H1 (cell line): ENCODE measurements at regions not wholly inside any gene's neighbourhood (a gene's known extent, or its start where the extent isn't known, plus 50 kb on each side); places are given as distances from the start of the nearest gene placed in this dataset.

Source experiments
- CTCF ChIA-PET: fragments of 300-600 bp; sonication (Branson Sonifier 250); formaldehyde crosslinking; loops from one replicate; lab custom pipeline; 2021; ENCODE audit not compliant: partially characterized antibody; lab: Charles Lee
- POLR2A ChIA-PET: fragments of 300-600 bp; sonication (Branson Sonifier 250); formaldehyde crosslinking; loops from one replicate; lab custom pipeline; 2021; ENCODE audit warnings: inconsistent platforms; ENCODE audit not compliant: partially characterized antibody; lab: Charles Lee
- DNase-seq, 2 experiments: peaks; one replicate each; pipeline versions ENCODE4 v3.0.0 to v3.0.0-alpha.2; 2010 to 2022; ENCODE audit warnings: low spot score in 2 of 2, low read depth in 1 of 2, mixed read lengths in 1 of 2
- FAIRE-seq: peaks from 2 replicates; lab custom pipeline; 2011; peaks lifted over from hg19 to GRCh38; lab: Jason Lieb, UNC
- H2AFZ ChIP-seq: 2 replicates; pipeline ENCODE4 v1.8.1; 2012; ENCODE audit warnings: low read length, inconsistent platforms
- H2AK5ac ChIP-seq: 2 replicates; pipeline ENCODE4 v1.6.1; 2013; ENCODE audit warnings: low read depth, low read length
- H2BK120ac ChIP-seq: replicated peaks from 2 replicates; pipeline ENCODE3; 2013; ENCODE audit warnings: low read depth, low read length, inconsistent platforms
- H2BK12ac ChIP-seq: 2 replicates; pipeline ENCODE4 v1.6.1; 2013; ENCODE audit warnings: low read depth, low read length
- H2BK15ac ChIP-seq: 2 replicates; pipeline ENCODE4 v1.6.1; 2013; ENCODE audit warnings: low read length
- H2BK20ac ChIP-seq: 2 replicates; pipeline ENCODE4 v1.6.1; 2013; ENCODE audit warnings: low read length
- H2BK5ac ChIP-seq: 2 replicates; pipeline ENCODE4 v1.6.1; 2013; ENCODE audit warnings: low read depth, low read length
- H3K14ac ChIP-seq: 2 replicates; pipeline ENCODE4 v1.6.1; 2013; ENCODE audit warnings: inconsistent platforms; ENCODE audit not compliant: insufficient read length
- H3K18ac ChIP-seq: 2 replicates; pipeline ENCODE4 v1.6.1; 2013; ENCODE audit warnings: low read length; ENCODE audit errors: extremely low read depth
- H3K23ac ChIP-seq: 2 replicates; pipeline ENCODE4 v1.6.1; 2013; ENCODE audit warnings: inconsistent platforms; ENCODE audit not compliant: insufficient read length
- H3K23me2 ChIP-seq: 2 replicates; pipeline ENCODE4 v1.6.1; 2013; ENCODE audit warnings: low read depth, low read length
- H3K27ac ChIP-seq: 2 replicates; pipeline ENCODE4 v1.6.1; 2011; ENCODE audit warnings: low read depth, low read length, inconsistent platforms
- H3K27me3 ChIP-seq, 4 experiments: replicated peaks in 1 of 4; 1 replicate in 1 of 4; 2 replicates in 3 of 4; pipeline versions ENCODE4 v1.6.1 to v1.8.1; 2011 to 2013; ENCODE audit warnings: low read length in 3 of 4, mild to moderate bottlenecking in 3 of 4, inconsistent platforms in 2 of 4, mixed read lengths in 2 of 4, moderate library complexity in 1 of 4; ENCODE audit not compliant: control insufficient read depth in 3 of 4, insufficient read depth in 3 of 4; ENCODE audit errors: extremely low read depth in 1 of 4
- H3K36me3 ChIP-seq, 4 experiments: 2 replicates each; pipeline versions ENCODE4 v1.6.1 to v1.8.1; 2011 to 2013; ENCODE audit warnings: mild to moderate bottlenecking in 4 of 4, low read length in 3 of 4, moderate library complexity in 2 of 4, control low read depth in 1 of 4, inconsistent platforms in 1 of 4; ENCODE audit not compliant: insufficient read depth in 4 of 4, control insufficient read depth in 2 of 4
- H3K4ac ChIP-seq: replicated peaks from 2 replicates; pipeline ENCODE3; 2013; ENCODE audit warnings: low read length, low read depth, mixed read lengths, inconsistent platforms; ENCODE audit not compliant: insufficient read length
- H3K4me1 ChIP-seq, 4 experiments: replicated peaks in 1 of 4; 1 replicate in 1 of 4; 2 replicates in 3 of 4; pipeline versions ENCODE4 v1.6.1 to v1.8.1; 2011 to 2013; ENCODE audit warnings: low read length in 3 of 4, inconsistent platforms in 2 of 4, mixed read lengths in 1 of 4; ENCODE audit not compliant: insufficient read depth in 4 of 4, control insufficient read depth in 3 of 4
- H3K4me2 ChIP-seq, 2 experiments: 2 replicates each; pipeline versions ENCODE4 v1.6.1 to v1.8.1; 2011 to 2013; ENCODE audit warnings: low read depth in 2 of 2, low read length in 2 of 2, control low read depth in 1 of 2, inconsistent platforms in 1 of 2, mild to moderate bottlenecking in 1 of 2; ENCODE audit not compliant: insufficient read depth in 1 of 2
- H3K4me3 ChIP-seq, 4 experiments: fragments of 200-600, 300-600 bp in 1 of 4; sonication (generic), shearing (Covaris generic), sonication (Bioruptor Twin) in 1 of 4; 2 replicates each; pipeline versions ENCODE4 v1.5.1 to v1.8.1; 2011 to 2016; ENCODE audit warnings: low read length in 4 of 4, low read depth in 3 of 4, control low read depth in 2 of 4, inconsistent platforms in 2 of 4, mild to moderate bottlenecking in 2 of 4, mixed read lengths in 1 of 4, moderate library complexity in 1 of 4; ENCODE audit not compliant: insufficient read depth in 2 of 4; ENCODE audit errors: extremely low read depth in 1 of 4
- H3K56ac ChIP-seq: replicated peaks from 2 replicates; pipeline ENCODE3; 2013; ENCODE audit warnings: low read depth, mild to moderate bottlenecking, mixed read lengths, low read length, inconsistent platforms; ENCODE audit not compliant: insufficient read length
- H3K79me1 ChIP-seq: 2 replicates; pipeline ENCODE4 v1.6.1; 2013; ENCODE audit warnings: low read depth, low read length, control low read depth
- H3K79me2 ChIP-seq, 2 experiments: 2 replicates each; pipeline versions ENCODE4 v1.6.1 to v1.8.1; 2012 to 2013; ENCODE audit warnings: low read length in 2 of 2, mild to moderate bottlenecking in 2 of 2, inconsistent platforms in 1 of 2; ENCODE audit not compliant: insufficient read depth in 2 of 2, control insufficient read depth in 1 of 2
- H3K9ac ChIP-seq, 4 experiments: replicated peaks in 1 of 4; 1 replicate in 1 of 4; 2 replicates in 3 of 4; pipeline versions ENCODE4 v1.6.1 to v1.8.1; 2011 to 2013; ENCODE audit warnings: low read depth in 3 of 4, low read length in 3 of 4, control low read depth in 2 of 4, mild to moderate bottlenecking in 2 of 4, moderate library complexity in 2 of 4, inconsistent platforms in 1 of 4; ENCODE audit errors: extremely low read depth in 1 of 4
- H3K9me3 ChIP-seq, 2 experiments: 2 replicates each; pipeline versions ENCODE4 v1.6.1 to v1.8.1; 2012 to 2013; ENCODE audit warnings: mild to moderate bottlenecking in 2 of 2, moderate library complexity in 2 of 2, control low read depth in 1 of 2, inconsistent platforms in 1 of 2, low read depth in 1 of 2, low read length in 1 of 2, mixed read lengths in 1 of 2; ENCODE audit not compliant: insufficient read depth in 2 of 2
- H4K20me1 ChIP-seq, 2 experiments: replicated peaks in 1 of 2; 2 replicates each; pipeline versions ENCODE3 to v1.8.1; 2011 to 2013; ENCODE audit warnings: inconsistent platforms in 2 of 2, low read length in 2 of 2, mild to moderate bottlenecking in 1 of 2; ENCODE audit not compliant: insufficient read depth in 2 of 2, control insufficient read depth in 1 of 2
- H4K5ac ChIP-seq: 2 replicates; pipeline ENCODE4 v1.6.1; 2013; ENCODE audit warnings: low read length, low read depth, mixed read lengths, inconsistent platforms; ENCODE audit not compliant: insufficient read length
- H4K8ac ChIP-seq: 2 replicates; pipeline ENCODE4 v1.8.0; 2013; ENCODE audit warnings: mild to moderate bottlenecking, moderate library complexity, low read length, inconsistent platforms; ENCODE audit not compliant: insufficient read depth; ENCODE audit errors: extremely low read depth
- H4K91ac ChIP-seq: replicated peaks from 2 replicates; pipeline ENCODE3; 2013; ENCODE audit warnings: low read length, mixed read lengths, inconsistent platforms; ENCODE audit not compliant: insufficient read length
- CHD2 ChIP-seq: IDR thresholded peaks from 2 replicates; pipeline ENCODE4 v1.6.1; 2012; ENCODE audit warnings: low read length, improper control_type of control experiment
- CREB1 ChIP-seq: IDR thresholded peaks from 2 replicates; pipeline ENCODE4 v1.6.1; 2012; ENCODE audit warnings: inconsistent platforms
- FOSL1 ChIP-seq: IDR thresholded peaks from 2 replicates; pipeline ENCODE4 v1.6.1; 2011; ENCODE audit warnings: mild to moderate bottlenecking, low read depth, low read length, moderate library complexity; ENCODE audit not compliant: insufficient read depth
- GTF2F1 ChIP-seq: IDR thresholded peaks from 2 replicates; pipeline ENCODE4 v1.6.1; 2012; ENCODE audit warnings: low read depth, low read length, improper control_type of control experiment, borderline replicate concordance
- HDAC2 ChIP-seq, 2 experiments: fragments of 300-600 bp in 1 of 2; sonication (generic) in 1 of 2; IDR thresholded peaks; 2 replicates each; pipeline ENCODE4 v1.6.1; 2011 to 2012; ENCODE audit warnings: low read depth in 2 of 2, low read length in 2 of 2, mild to moderate bottlenecking in 2 of 2, moderate library complexity in 2 of 2, borderline replicate concordance in 1 of 2, inconsistent platforms in 1 of 2
- NRF1 ChIP-seq: IDR thresholded peaks from 2 replicates; pipeline ENCODE4 v1.6.1; 2011; ENCODE audit warnings: mild to moderate bottlenecking, low read depth, low read length, improper control_type of control experiment
- PHF8 ChIP-seq: fragments of 200-600 bp; sonication (generic); conservative IDR thresholded peaks from 2 replicates; pipeline ENCODE4 v1.7.1; 2012; ENCODE audit warnings: low read depth, mild to moderate bottlenecking, inconsistent platforms, low read length, moderate library complexity
- POLR2A ChIP-seq, 2 experiments: IDR thresholded peaks; 1 replicate in 1 of 2; 2 replicates in 1 of 2; pipeline ENCODE4 v1.6.1; 2011; ENCODE audit warnings: low read depth in 2 of 2, low read length in 2 of 2, mild to moderate bottlenecking in 2 of 2; ENCODE audit errors: control extremely low read depth in 1 of 2
- POLR2AphosphoS5 ChIP-seq: IDR thresholded peaks from 2 replicates; pipeline ENCODE4 v1.6.1; 2011; ENCODE audit warnings: low read depth, low read length
- RBBP5 ChIP-seq: IDR thresholded peaks from 2 replicates; pipeline ENCODE4 v1.7.1; 2012; ENCODE audit warnings: low read depth, mild to moderate bottlenecking, inconsistent platforms, low read length, moderate library complexity, borderline replicate concordance
- RNF2 ChIP-seq: fragments of 200-900, 300-1000 bp; sonication (generic); IDR thresholded peaks from 2 replicates; pipeline ENCODE4 v1.7.1; 2016; ENCODE audit warnings: borderline replicate concordance, low read depth, mild to moderate bottlenecking, antibody characterized with exemption, low read length; ENCODE audit not compliant: poor library complexity, severe bottlenecking; ENCODE audit errors: missing control alignments
- SP4 ChIP-seq: IDR thresholded peaks from 2 replicates; pipeline ENCODE4 v1.6.1; 2012; ENCODE audit warnings: low read length, inconsistent platforms
- SRF ChIP-seq: IDR thresholded peaks from 2 replicates; pipeline ENCODE4 v1.6.1; 2011; ENCODE audit warnings: mild to moderate bottlenecking, low read depth, low read length, moderate library complexity
- TCF12 ChIP-seq: IDR thresholded peaks from 2 replicates; pipeline ENCODE4 v1.6.1; 2011; ENCODE audit warnings: low read depth, mild to moderate bottlenecking, low read length
- WGBS, 2 experiments: shearing (Covaris generic) in 1 of 2; methylation state at CpG; one replicate each; pipeline versions ENCODE4 v1.1.6 to v1.1.7; 2013 to 2015; ENCODE audit warnings: low lambda C conversion rate in 2 of 2, mixed read lengths in 2 of 2, inconsistent platforms in 1 of 2, low coverage in 1 of 2, missing lambda C conversion rate in 1 of 2; ENCODE audit not compliant: insufficient replicate concordance in 2 of 2, insufficient coverage in 1 of 2, insufficient read length in 1 of 2; ENCODE audit errors: extremely low coverage in 1 of 2, missing lambda C conversion rate in 1 of 2; 5-methylcytosine and 5-hydroxymethylcytosine counted together

DNA sequence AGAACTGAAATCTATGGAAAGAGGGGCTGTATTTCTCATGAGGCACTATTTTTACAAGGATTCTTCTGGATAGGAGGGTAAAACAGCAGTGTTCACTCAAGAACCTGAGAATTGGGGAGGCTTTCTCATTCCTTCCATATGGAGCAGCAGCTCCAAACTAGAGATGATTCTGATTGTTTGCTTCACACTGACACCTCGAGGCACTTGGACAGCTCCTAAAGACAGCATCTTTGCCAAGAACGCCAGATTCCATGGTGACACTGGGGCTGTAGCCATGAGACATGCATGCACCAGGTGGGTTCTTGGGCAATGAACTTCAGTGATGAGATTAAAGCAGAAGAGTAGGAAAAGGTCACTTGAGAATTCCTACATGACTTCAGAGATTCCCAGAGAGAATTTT lies 361.5 kb upstream of the HTR2A start:
- Histone ChIP-seq H2BK20ac (no peak overlapping the region), H2BK15ac (no peak overlapping the region), H4K5ac (no peak overlapping the region), H3K36me3 (no peaks in the 10 kb centered on the region), H3K4ac (no peak overlapping the region), H3K18ac (no peak overlapping the region), H3K4me2 (no peak overlapping the region), H2AFZ (no peak overlapping the region), H3K9ac (no peak overlapping the region), H4K91ac (no peak overlapping the region), H3K23ac (no peak overlapping the region), H3K23me2 (no peaks in the 10 kb centered on the region), H3K14ac (no peak overlapping the region), H4K8ac (no peak overlapping the region), H2BK12ac (no peak overlapping the region), H3K4me1 (no peaks in the 10 kb centered on the region), H3K27ac (no peak overlapping the region), H2BK5ac (no peak overlapping the region), H2AK5ac (no peak overlapping the region), H4K20me1 (no peaks in the 10 kb centered on the region), H3K79me2 (no peaks in the 10 kb centered on the region), H3K4me3 (no peak overlapping the region), H3K79me1 (no peaks in the 10 kb centered on the region), H2BK120ac (no peak overlapping the region), H3K9me3 (no peaks in the 10 kb centered on the region), H3K27me3 (peaks cover 0 to 1% (median 0%) of the 10 kb centered on the region in 4 experiments; a peak in 1 of 7 replicates), H3K56ac (no peak overlapping the region)
- 93% methylated on average over 2 of the region's 2 CpGs; no CpG with 5 or more reads in 1 of the 2 experiments for WGBS, 2 experiments
- CTCF ChIA-PET = interaction anchor here (1.1 to 1.2 kb wide), 2 partner anchors 11 to 243 kb away, joined by 3 to 7 read pairs; no protein-coding TSS in a partner anchor
- FAIRE-seq (no peak), DNase-seq (no peak)
- POLR2A ChIA-PET = no interaction called here
- TF ChIP-seq CREB1 (no peak), TCF12 (no peak), RNF2 (no peak), POLR2AphosphoS5 (no peak), NRF1 (no peak), CHD2 (no peak), SP4 (no peak), FOSL1 (no peak), GTF2F1 (no peak), PHF8 (no peak), RBBP5 (no peak), SRF (no peak), HDAC2 (IDR thresholded peaks at IDR 0.05; ENCODE audit: borderline replicate concordance in 1 of 2, low read depth in 2 of 2, low read length in 2 of 2) (no peak), POLR2A (IDR thresholded peaks at IDR 0.05; ENCODE audit: control extremely low read depth in 1 of 2, low read depth in 2 of 2, low read length in 2 of 2) (no peak)
